PC-3 (cell line): ENCODE measurements at regions not wholly inside any gene's neighbourhood (a gene's known extent, or its start where the extent isn't known, plus 50 kb on each side); places are given as distances from the start of the nearest gene placed in this dataset.
A peak's percentile ranks its signal among the peaks of the same experiment; 100 is the strongest.

Source experiments
- ATAC-seq: fragments of 200-7000 bp; cut with Tn5 transposase; 2 replicates; pipeline ENCODE4 v1.9.1; 2020; ENCODE audit warnings: mild to moderate bottlenecking, moderate library complexity
- BruUV-seq: library from RNA; stranded (reverse); fragments of 400-500 nt; replicated peaks from 2 replicates; lab custom pipeline; 2021; lab: Mats Ljungman, UMichigan
- CTCF ChIA-PET: fragments of 300-600 bp; sonication (Branson Sonifier 250); formaldehyde crosslinking; loops from one replicate; lab custom pipeline; 2022; ENCODE audit warnings: antibody characterized with exemption; lab: Charles Lee
- POLR2A ChIA-PET: fragments of 300-600 bp; sonication (Branson Sonifier 250); formaldehyde crosslinking; loops from one replicate; lab custom pipeline; 2022; ENCODE audit warnings: antibody characterized with exemption; ENCODE audit not compliant: unreplicated experiment; lab: Charles Lee
- DNase-seq: peaks from one replicate; pipeline ENCODE4 v3.0.0-alpha.2; 2015
- H2AFZ ChIP-seq: fragments of 300-600 bp; sonication (generic); 2 replicates; pipeline ENCODE4 v1.6.0; 2016; ENCODE audit warnings: antibody characterized with exemption, low read length
- H3F3A ChIP-seq: fragments of 300-600 bp; sonication (generic); one replicate; pipeline ENCODE4 v1.6.0; 2017; ENCODE audit warnings: antibody characterized with exemption, low read length, control low read depth, mild to moderate bottlenecking; ENCODE audit not compliant: unreplicated experiment
- H3K27ac ChIP-seq: fragments of 300-600 bp; sonication (generic); 2 replicates; pipeline ENCODE4 v1.5.1; 2016; ENCODE audit warnings: mild to moderate bottlenecking, low read length
- H3K27me3 ChIP-seq: fragments of 300-600 bp; sonication (generic); 2 replicates; pipeline ENCODE4 v1.6.1; 2016; ENCODE audit warnings: low read length, mixed read lengths
- H3K36me3 ChIP-seq: fragments of 300-600 bp; sonication (generic); 2 replicates; pipeline ENCODE4 v1.6.1; 2016; ENCODE audit warnings: low read depth, mixed run types, low read length, mixed read lengths
- H3K4me1 ChIP-seq: fragments of 300-600 bp; sonication (generic); 2 replicates; pipeline ENCODE4 v1.5.1; 2016; ENCODE audit warnings: low read length; ENCODE audit not compliant: insufficient read depth
- H3K4me2 ChIP-seq: fragments of 300-600 bp; sonication (generic); 2 replicates; pipeline ENCODE4 v1.6.0; 2016; ENCODE audit warnings: low read length
- H3K4me3 ChIP-seq: fragments of 300-600 bp; sonication (generic); 2 replicates; pipeline ENCODE4 v1.5.1; 2016; ENCODE audit warnings: mild to moderate bottlenecking, low read length, mixed read lengths
- H3K79me2 ChIP-seq: fragments of 300-600 bp; sonication (generic); 2 replicates; pipeline ENCODE4 v1.6.1; 2017; ENCODE audit warnings: low read length, mixed read lengths
- H3K9ac ChIP-seq: fragments of 300-600 bp; sonication (generic); 2 replicates; pipeline ENCODE4 v1.6.0; 2016; ENCODE audit warnings: mild to moderate bottlenecking, low read length
- H3K9me2 ChIP-seq: fragments of 300-600 bp; sonication (generic); replicated peaks from 2 replicates; pipeline ENCODE4 v1.6.1; 2016; ENCODE audit warnings: mixed run types, low read length, mixed read lengths
- H3K9me3 ChIP-seq: fragments of 300-600 bp; sonication (generic); 2 replicates; pipeline ENCODE4 v1.6.1; 2016; ENCODE audit warnings: low read length, mixed read lengths
- H4K20me1 ChIP-seq: fragments of 300-600 bp; sonication (generic); 2 replicates; pipeline ENCODE4 v1.6.1; 2016; ENCODE audit warnings: low read length, mixed read lengths
- CTCF ChIP-seq: fragments of 300-600 bp; sonication (generic); conservative IDR thresholded peaks from 2 replicates; pipeline ENCODE4 v1.5.1; 2017; ENCODE audit warnings: antibody characterized with exemption, low read depth, mild to moderate bottlenecking, low read length
- EZH2 ChIP-seq: fragments of 300-600 bp; sonication (generic); IDR thresholded peaks from one replicate; pipeline ENCODE4 v1.6.1; 2017; ENCODE audit warnings: antibody characterized with exemption, mild to moderate bottlenecking, low read length; ENCODE audit not compliant: unreplicated experiment
- EZH2phosphoT487 ChIP-seq: fragments of 300-600 bp; sonication (generic); IDR thresholded peaks from 2 replicates; pipeline ENCODE4 v1.6.1; 2018; ENCODE audit warnings: mild to moderate bottlenecking, antibody characterized with exemption, low read length, borderline replicate concordance
- intact Hi-C: fragments of 100-400 bp; cut with micrococcal nuclease; formaldehyde crosslinking; loops from 2 replicates; pipeline ENCODE4 v1.9.0; 2023

GRCh38 chr10:34957531-34957930 is 132.6 kb downstream of the CUL2 start:
- POLR2A ChIA-PET: no interaction called here
- intact Hi-C loops: no loop called here
- no peak for ATAC-seq

GRCh38 chr10:34956756-34957155 is 133.4 kb downstream of the CUL2 start:
- TF ChIP-seq CTCF: peak; percentile 59
- no peak for TF ChIP-seq EZH2phosphoT487
- TF ChIP-seq EZH2: no peak
- no peaks in the 10 kb centered on the region for H3K79me2 ChIP-seq
- CTCF ChIA-PET: interaction anchor here (0.5 to 1.5 kb wide), 15 partner anchors 19 to 1579 kb away, joined by 3 to 13 read pairs (median 3); no protein-coding TSS in a partner anchor
- H3K27me3 ChIP-seq: no peaks in the 10 kb centered on the region
- H3K27ac ChIP-seq: no peak overlapping the region
- no peak overlapping the region for H2AFZ ChIP-seq
- H3K4me1 ChIP-seq: peaks cover 18% of the 10 kb centered on the region
- no TSS peak for BruUV-seq
- H3K36me3 ChIP-seq: no peaks in the 10 kb centered on the region
- intact Hi-C loops: no loop called here
- H3K9me2 ChIP-seq: no peaks in the 10 kb centered on the region
- POLR2A ChIA-PET: interaction anchor here (0.6 to 0.7 kb wide), 2 partner anchors 30 to 249 kb away, joined by 6 to 7 read pairs; no protein-coding TSS in a partner anchor
- H4K20me1 ChIP-seq: no peaks in the 10 kb centered on the region
- peak; percentile 45 for ATAC-seq
- no peaks in the 10 kb centered on the region for H3K9me3 ChIP-seq
- DNase-seq: peak; percentile 74
- no peaks in the 10 kb centered on the region for H3F3A ChIP-seq
- H3K4me3 ChIP-seq: no peak overlapping the region
- H3K9ac ChIP-seq: no peak overlapping the region
- H3K4me2 ChIP-seq: no peak overlapping the region

More at GRCh38 chr10:34957531-34957930, 132.6 kb downstream of the CUL2 start:
- no peaks in the 10 kb centered on the region for H4K20me1 ChIP-seq
- H3K4me3 ChIP-seq: no peak overlapping the region
- H3K9me2 ChIP-seq: no peaks in the 10 kb centered on the region
- no peak for TF ChIP-seq EZH2
- no peak for TF ChIP-seq CTCF
- TF ChIP-seq EZH2phosphoT487: no peak
- BruUV-seq: no TSS peak
- no peak for DNase-seq
- H3K4me1 ChIP-seq: peaks cover 18% of the 10 kb centered on the region
- no peaks in the 10 kb centered on the region for H3F3A ChIP-seq
- no peak overlapping the region for H3K4me2 ChIP-seq
- H3K27me3 ChIP-seq: no peaks in the 10 kb centered on the region
- no peaks in the 10 kb centered on the region for H3K79me2 ChIP-seq
- no peak overlapping the region for H3K9ac ChIP-seq
- H3K9me3 ChIP-seq: no peaks in the 10 kb centered on the region
- no peaks in the 10 kb centered on the region for H3K36me3 ChIP-seq
- CTCF ChIA-PET: interaction anchor here (0.7 to 1.5 kb wide), 5 partner anchors 200 to 1578 kb away, joined by 3 to 4 read pairs (median 3); no protein-coding TSS in a partner anchor
- no peak overlapping the region for H2AFZ ChIP-seq
- no peak overlapping the region for H3K27ac ChIP-seq

GRCh38 chr10:34955391-34955790 is 134.8 kb downstream of the CUL2 start:
- Histone ChIP-seq H3K4me2 (no peak overlapping the region), H3K4me3 (no peak overlapping the region), H3K4me1 (peaks cover 18% of the 10 kb centered on the region), H3F3A (no peaks in the 10 kb centered on the region), H3K27ac (no peak overlapping the region), H3K27me3 (no peaks in the 10 kb centered on the region), H3K36me3 (no peaks in the 10 kb centered on the region), H3K79me2 (no peaks in the 10 kb centered on the region), H3K9me3 (no peaks in the 10 kb centered on the region), H3K9ac (no peak overlapping the region), H3K9me2 (no peaks in the 10 kb centered on the region), H2AFZ (no peak overlapping the region; the same call in 1 of the 2 replicates), H4K20me1 (no peaks in the 10 kb centered on the region)
- BruUV-seq: no TSS peak
- no peak for DNase-seq
- POLR2A ChIA-PET: no interaction called here
- ATAC-seq: no peak
- CTCF ChIA-PET: no interaction called here
- intact Hi-C loops: no loop called here
- TF ChIP-seq EZH2 (no peak), EZH2phosphoT487 (no peak), CTCF (no peak)
